Erythroblast (primary cell): ENCODE measurements at regions not wholly inside any gene's neighbourhood (a gene's known extent, or its start where the extent isn't known, plus 50 kb on each side); places are given as distances from the start of the nearest gene placed in this dataset.

Experiments
- GATA1 ChIP-seq: IDR thresholded peaks from 2 replicates; pipeline ENCODE4 v1.6.1; 2011; ENCODE audit warnings: low read depth, mild to moderate bottlenecking, control low read depth, low read length, moderate library complexity
- POLR2A ChIP-seq: IDR thresholded peaks from 2 replicates; pipeline ENCODE4 v1.6.1; 2011; ENCODE audit warnings: mild to moderate bottlenecking, low read length

GRCh38 chr16:49204191-49204590 is 77.4 kb downstream of the CBLN1 start:
- no peak for TF ChIP-seq POLR2A
- TF ChIP-seq GATA1: no peak
